ENCODE measurements at regions not wholly inside any gene's neighbourhood (a gene's known extent, or its start where the extent isn't known, plus 50 kb on each side); places are given as distances from the start of the nearest gene placed in this dataset.

- Histone ChIP-seq H3K9me3 (ENCODE audit: insufficient read depth, low read depth, low read length) (no peaks in the 10 kb centered on the region), H3K9ac (ENCODE audit: low read depth, low read length) (no peak overlapping the region), H3K36me3 (ENCODE audit: insufficient read depth, low read depth, low read length) (no peaks in the 10 kb centered on the region), H3K4me1 (ENCODE audit: insufficient read depth, low read length) (no peaks in the 10 kb centered on the region), H3K27ac (ENCODE audit: low read length) (no peak overlapping the region), H3K4me3 (ENCODE audit: low read length) (no peak overlapping the region), H3K27me3 (ENCODE audit: insufficient read depth, low read length) (no peaks in the 10 kb centered on the region)
Observed at GRCh38 chr1:36614571-36614970, 131.9 kb upstream of the CSF3R start.

GRCh38 chr1:36613721-36614120 lies 131.0 kb upstream of the CSF3R start:
- Histone ChIP-seq H3K36me3 (ENCODE audit: insufficient read depth, low read depth, low read length) (no peaks in the 10 kb centered on the region), H3K4me3 (ENCODE audit: low read length) (no peak overlapping the region), H3K4me1 (ENCODE audit: insufficient read depth, low read length) (no peaks in the 10 kb centered on the region), H3K27me3 (ENCODE audit: insufficient read depth, low read length) (no peaks in the 10 kb centered on the region), H3K9ac (ENCODE audit: low read depth, low read length) (no peak overlapping the region), H3K27ac (ENCODE audit: low read length) (no peak overlapping the region), H3K9me3 (ENCODE audit: insufficient read depth, low read depth, low read length) (no peaks in the 10 kb centered on the region)

GRCh38 chr1:36612881-36613280 lies 130.2 kb upstream of the CSF3R start:
- H3K4me1 ChIP-seq (ENCODE audit: insufficient read depth, low read length): no peaks in the 10 kb centered on the region
- no peak overlapping the region for H3K27ac ChIP-seq (ENCODE audit: low read length)
- no peak overlapping the region for H3K4me3 ChIP-seq (ENCODE audit: low read length)
- H3K9ac ChIP-seq (ENCODE audit: low read depth, low read length): no peak overlapping the region
- no peaks in the 10 kb centered on the region for H3K36me3 ChIP-seq (ENCODE audit: insufficient read depth, low read depth, low read length)
- H3K9me3 ChIP-seq (ENCODE audit: insufficient read depth, low read depth, low read length): no peaks in the 10 kb centered on the region
- H3K27me3 ChIP-seq (ENCODE audit: insufficient read depth, low read length): no peaks in the 10 kb centered on the region

GRCh38 chr1:36612121-36612520 lies 129.4 kb upstream of the CSF3R start:
- H3K27ac ChIP-seq (ENCODE audit: low read length): no peak overlapping the region

GRCh38 chr1:36609241-36610027 lies 126.7 kb upstream of the CSF3R start:
- Histone ChIP-seq H3K27ac (ENCODE audit: low read length) (no peak overlapping the region), H3K36me3 (ENCODE audit: insufficient read depth, low read depth, low read length) (no peaks in the 10 kb centered on the region), H3K27me3 (ENCODE audit: insufficient read depth, low read length) (no peaks in the 10 kb centered on the region), H3K9ac (ENCODE audit: low read depth, low read length) (no peak overlapping the region), H3K9me3 (ENCODE audit: insufficient read depth, low read depth, low read length) (no peaks in the 10 kb centered on the region), H3K4me3 (ENCODE audit: low read length) (no peak overlapping the region), H3K4me1 (ENCODE audit: insufficient read depth, low read length) (no peaks in the 10 kb centered on the region)

More at GRCh38 chr1:36612121-36612520, 129.4 kb upstream of the CSF3R start:
- Histone ChIP-seq H3K27me3 (ENCODE audit: insufficient read depth, low read length) (no peaks in the 10 kb centered on the region), H3K36me3 (ENCODE audit: insufficient read depth, low read depth, low read length) (no peaks in the 10 kb centered on the region), H3K4me1 (ENCODE audit: insufficient read depth, low read length) (no peaks in the 10 kb centered on the region), H3K9me3 (ENCODE audit: insufficient read depth, low read depth, low read length) (no peaks in the 10 kb centered on the region), H3K9ac (ENCODE audit: low read depth, low read length) (no peak overlapping the region), H3K4me3 (ENCODE audit: low read length) (no peak overlapping the region)

- H3K9ac ChIP-seq (ENCODE audit: low read depth, low read length): no peak overlapping the region
- H3K27me3 ChIP-seq (ENCODE audit: insufficient read depth, low read length): no peaks in the 10 kb centered on the region
- H3K36me3 ChIP-seq (ENCODE audit: insufficient read depth, low read depth, low read length): no peaks in the 10 kb centered on the region
- H3K27ac ChIP-seq (ENCODE audit: low read length): no peak overlapping the region
- H3K4me3 ChIP-seq (ENCODE audit: low read length): no peak overlapping the region
- no peaks in the 10 kb centered on the region for H3K9me3 ChIP-seq (ENCODE audit: insufficient read depth, low read depth, low read length)
- no peaks in the 10 kb centered on the region for H3K4me1 ChIP-seq (ENCODE audit: insufficient read depth, low read length)
Observed at GRCh38 chr1:36608272-36608671, 125.6 kb upstream of the CSF3R start.

GRCh38 chr1:36607263-36607651 lies 124.5 kb upstream of the CSF3R start:
- Histone ChIP-seq H3K27ac (ENCODE audit: low read length) (no peak overlapping the region), H3K27me3 (ENCODE audit: insufficient read depth, low read length) (no peaks in the 10 kb centered on the region), H3K4me1 (ENCODE audit: insufficient read depth, low read length) (no peaks in the 10 kb centered on the region), H3K9me3 (ENCODE audit: insufficient read depth, low read depth, low read length) (no peaks in the 10 kb centered on the region), H3K9ac (ENCODE audit: low read depth, low read length) (no peak overlapping the region), H3K36me3 (ENCODE audit: insufficient read depth, low read depth, low read length) (no peaks in the 10 kb centered on the region), H3K4me3 (ENCODE audit: low read length) (no peak overlapping the region)

- H3K27ac ChIP-seq (ENCODE audit: low read length): no peak overlapping the region
- H3K36me3 ChIP-seq (ENCODE audit: insufficient read depth, low read depth, low read length): no peaks in the 10 kb centered on the region
- no peaks in the 10 kb centered on the region for H3K9me3 ChIP-seq (ENCODE audit: insufficient read depth, low read depth, low read length)
- H3K4me3 ChIP-seq (ENCODE audit: low read length): no peak overlapping the region
- H3K4me1 ChIP-seq (ENCODE audit: insufficient read depth, low read length): no peaks in the 10 kb centered on the region
- no peaks in the 10 kb centered on the region for H3K27me3 ChIP-seq (ENCODE audit: insufficient read depth, low read length)
- no peak overlapping the region for H3K9ac ChIP-seq (ENCODE audit: low read depth, low read length)
Observed at GRCh38 chr1:36606641-36607262, 124.0 kb upstream of the CSF3R start.

GRCh38 chr1:36605942-36606640 lies 123.4 kb upstream of the CSF3R start:
- H3K9ac ChIP-seq (ENCODE audit: low read depth, low read length): no peak overlapping the region
- no peaks in the 10 kb centered on the region for H3K4me1 ChIP-seq (ENCODE audit: insufficient read depth, low read length)
- no peaks in the 10 kb centered on the region for H3K9me3 ChIP-seq (ENCODE audit: insufficient read depth, low read depth, low read length)
- H3K36me3 ChIP-seq (ENCODE audit: insufficient read depth, low read depth, low read length): no peaks in the 10 kb centered on the region
- no peak overlapping the region for H3K27ac ChIP-seq (ENCODE audit: low read length)
- H3K4me3 ChIP-seq (ENCODE audit: low read length): no peak overlapping the region
- no peaks in the 10 kb centered on the region for H3K27me3 ChIP-seq (ENCODE audit: insufficient read depth, low read length)

GRCh38 chr1:36603461-36603860 lies 120.7 kb upstream of the CSF3R start:
- H3K9ac ChIP-seq (ENCODE audit: low read depth, low read length): no peak overlapping the region
- no peaks in the 10 kb centered on the region for H3K9me3 ChIP-seq (ENCODE audit: insufficient read depth, low read depth, low read length)
- H3K27ac ChIP-seq (ENCODE audit: low read length): no peak overlapping the region
- H3K4me3 ChIP-seq (ENCODE audit: low read length): no peak overlapping the region
- no peaks in the 10 kb centered on the region for H3K36me3 ChIP-seq (ENCODE audit: insufficient read depth, low read depth, low read length)
- peaks cover 8% of the 10 kb centered on the region; the same call in 1 of the 2 replicates for H3K27me3 ChIP-seq (ENCODE audit: insufficient read depth, low read length)
- H3K4me1 ChIP-seq (ENCODE audit: insufficient read depth, low read length): no peaks in the 10 kb centered on the region

GRCh38 chr1:36602184-36602583 lies 119.5 kb upstream of the CSF3R start:
- Histone ChIP-seq H3K4me3 (ENCODE audit: low read length) (no peak overlapping the region), H3K27me3 (ENCODE audit: insufficient read depth, low read length) (peaks cover 8% of the 10 kb centered on the region; the same call in 1 of the 2 replicates), H3K9me3 (ENCODE audit: insufficient read depth, low read depth, low read length) (no peaks in the 10 kb centered on the region), H3K27ac (ENCODE audit: low read length) (no peak overlapping the region), H3K9ac (ENCODE audit: low read depth, low read length) (no peak overlapping the region), H3K36me3 (ENCODE audit: insufficient read depth, low read depth, low read length) (no peaks in the 10 kb centered on the region), H3K4me1 (ENCODE audit: insufficient read depth, low read length) (no peaks in the 10 kb centered on the region)

GRCh38 chr1:36599828-36600227 lies 117.1 kb upstream of the CSF3R start:
- peaks cover 8% of the 10 kb centered on the region; the same call in 1 of the 2 replicates for H3K27me3 ChIP-seq (ENCODE audit: insufficient read depth, low read length)
- H3K9ac ChIP-seq (ENCODE audit: low read depth, low read length): no peak overlapping the region
- no peaks in the 10 kb centered on the region for H3K36me3 ChIP-seq (ENCODE audit: insufficient read depth, low read depth, low read length)
- H3K4me1 ChIP-seq (ENCODE audit: insufficient read depth, low read length): no peaks in the 10 kb centered on the region
- H3K9me3 ChIP-seq (ENCODE audit: insufficient read depth, low read depth, low read length): no peaks in the 10 kb centered on the region
- H3K27ac ChIP-seq (ENCODE audit: low read length): no peak overlapping the region
- no peak overlapping the region for H3K4me3 ChIP-seq (ENCODE audit: low read length)
